B cell (primary cell): ENCODE measurements at regions not wholly inside any gene's neighbourhood (a gene's known extent, or its start where the extent isn't known, plus 50 kb on each side); places are given as distances from the start of the nearest gene placed in this dataset.
"Not testable (repeated sequence)": the region's sequence is repeated elsewhere in the genome, so short reads cannot be mapped to it uniquely, and the experiment has no call there.

Experiments used
- ATAC-seq: fragments of 200-7000 bp; cut with Tn5 transposase; one replicate; pipeline ENCODE4 v1.10.0; 2021; ENCODE audit warnings: low read depth, mild to moderate bottlenecking, moderate number of reproducible peaks, moderate library complexity
- CTCF ChIA-PET: fragments of 350-600 bp; sonication (Branson Sonifier 250); formaldehyde crosslinking; loops from one replicate; lab custom pipeline; 2021; ENCODE audit warnings: antibody characterized with exemption, inconsistent platforms; lab: Charles Lee
- POLR2A ChIA-PET: fragments of 350-600 bp; sonication (Branson Sonifier 250); formaldehyde crosslinking; loops from one replicate; lab custom pipeline; 2021; ENCODE audit warnings: antibody characterized with exemption; lab: Charles Lee
- DNase-seq: peaks from one replicate; pipeline ENCODE4 v3.0.0; 2013
- H2AFZ ChIP-seq: 2 replicates; pipeline ENCODE4 v1.6.1; 2012; ENCODE audit warnings: mild to moderate bottlenecking, low read depth, low read length; ENCODE audit not compliant: insufficient read depth, poor library complexity, severe bottlenecking
- H3K27ac ChIP-seq, 2 donors: 1 replicate in 1 of 2; 2 replicates in 1 of 2; pipeline ENCODE4 v1.5.1; 2012 to 2013; ENCODE audit warnings: low read length in 2 of 2, mild to moderate bottlenecking in 2 of 2, moderate library complexity in 1 of 2
- H3K27me3 ChIP-seq, 4 experiments: fragments of 200-600 bp in 1 of 4; sonication (generic) in 1 of 4; replicated peaks in 1 of 4; 1 replicate in 2 of 4; 2 replicates in 2 of 4; pipeline versions ENCODE4 v1.6.1 to v1.7.0; 2013 to 2016; ENCODE audit warnings: low read length in 3 of 4, mild to moderate bottlenecking in 2 of 4, mixed read lengths in 1 of 4, moderate library complexity in 1 of 4; ENCODE audit not compliant: insufficient read depth in 4 of 4, control insufficient read depth in 3 of 4; ENCODE audit errors: control extremely low read depth in 1 of 4
- H3K36me3 ChIP-seq, 2 experiments: replicated peaks in 1 of 2; 1 replicate in 1 of 2; 2 replicates in 1 of 2; pipeline versions ENCODE4 v1.6.1 to v1.7.1; 2013; ENCODE audit warnings: low read length in 1 of 2; ENCODE audit not compliant: insufficient read depth in 2 of 2, control insufficient read depth in 1 of 2; ENCODE audit errors: control extremely low read depth in 1 of 2, extremely low read depth in 1 of 2
- H3K4me1 ChIP-seq, 2 donors: fragments of 200-600 bp in 1 of 2; sonication (generic) in 1 of 2; 1 replicate in 1 of 2; 2 replicates in 1 of 2; pipeline versions ENCODE4 v1.5.1 to v1.6.1; 2013 to 2017; ENCODE audit warnings: low read length in 2 of 2; ENCODE audit not compliant: control insufficient read depth in 2 of 2, insufficient read depth in 2 of 2
- H3K4me2 ChIP-seq: replicated peaks from 2 replicates; pipeline ENCODE3; 2012; ENCODE audit warnings: mild to moderate bottlenecking, low read depth, low read length; ENCODE audit not compliant: poor library complexity, severe bottlenecking
- H3K4me3 ChIP-seq, 5 experiments: fragments of 200-600 bp in 1 of 5; sonication (generic) in 1 of 5; 1 replicate in 3 of 5; 2 replicates in 2 of 5; pipeline versions ENCODE4 v1.5.1 to v1.7.0; 2011 to 2016; ENCODE audit warnings: low read length in 4 of 5, mild to moderate bottlenecking in 4 of 5, low read depth in 2 of 5, control low read depth in 1 of 5, moderate library complexity in 1 of 5; ENCODE audit not compliant: insufficient read depth in 1 of 5; ENCODE audit errors: control extremely low read depth in 1 of 5, extremely low read depth in 1 of 5
- H3K79me2 ChIP-seq: fragments of 200-600 bp; sonication (generic); one replicate; pipeline ENCODE4 v1.6.0; 2016; ENCODE audit warnings: low read length; ENCODE audit not compliant: control insufficient read depth, insufficient read depth
- H3K9ac ChIP-seq: fragments of 200-600 bp; sonication (generic); 2 replicates; pipeline ENCODE4 v1.6.1; 2017; ENCODE audit warnings: mild to moderate bottlenecking, low read length, moderate library complexity
- H3K9me3 ChIP-seq, 3 donors: one replicate each; pipeline versions ENCODE4 v1.6.1 to v1.7.1; 2013; ENCODE audit warnings: low read length in 2 of 3; ENCODE audit not compliant: control insufficient read depth in 2 of 3, insufficient read depth in 1 of 3; ENCODE audit errors: control extremely low read depth in 1 of 3
- H4K20me1 ChIP-seq: 2 replicates; pipeline ENCODE4 v1.6.0; 2012; ENCODE audit warnings: mild to moderate bottlenecking, low read length; ENCODE audit not compliant: insufficient read depth, control insufficient read depth, poor library complexity, severe bottlenecking
- H3K27ac Mint-ChIP-seq: one replicate; pipeline ENCODE4 v1.8.0; 2021; ENCODE audit warnings: mixed read lengths
- H3K27me3 Mint-ChIP-seq: one replicate; pipeline ENCODE4 v1.8.0; 2021; ENCODE audit warnings: mixed read lengths
- H3K4me1 Mint-ChIP-seq: one replicate; pipeline ENCODE4 v1.8.0; 2021; ENCODE audit warnings: mixed read lengths
- H3K4me3 Mint-ChIP-seq: one replicate; pipeline ENCODE4 v1.8.0; 2021; ENCODE audit warnings: mixed read lengths
- H3K9me3 Mint-ChIP-seq: one replicate; pipeline ENCODE4 v1.8.0; 2022; ENCODE audit warnings: mixed read lengths; ENCODE audit not compliant: insufficient read depth
- EZH2 ChIP-seq: IDR thresholded peaks from 2 replicates; pipeline ENCODE4 v1.6.1; 2012; ENCODE audit warnings: borderline replicate concordance, low read depth, mild to moderate bottlenecking, moderate library complexity, low read length; ENCODE audit not compliant: insufficient read depth, poor library complexity, severe bottlenecking
- WGBS: methylation state at CpG from one replicate; pipeline ENCODE4 v1.1.5; 2013; ENCODE audit warnings: missing lambda C conversion rate; ENCODE audit not compliant: insufficient coverage; 5-methylcytosine and 5-hydroxymethylcytosine counted together
- intact Hi-C: fragments of 100-400 bp; cut with micrococcal nuclease; formaldehyde crosslinking; loops from one replicate; pipeline ENCODE4 v1.10.0; 2022
- TF ChIP-seq, protein P1 (sequence below): fragments of 200-600 bp; IDR thresholded peaks from one replicate; pipeline ENCODE4 v1.8.0; 2022; ENCODE audit warnings: antibody characterized with exemption, mild to moderate bottlenecking

DNA sequence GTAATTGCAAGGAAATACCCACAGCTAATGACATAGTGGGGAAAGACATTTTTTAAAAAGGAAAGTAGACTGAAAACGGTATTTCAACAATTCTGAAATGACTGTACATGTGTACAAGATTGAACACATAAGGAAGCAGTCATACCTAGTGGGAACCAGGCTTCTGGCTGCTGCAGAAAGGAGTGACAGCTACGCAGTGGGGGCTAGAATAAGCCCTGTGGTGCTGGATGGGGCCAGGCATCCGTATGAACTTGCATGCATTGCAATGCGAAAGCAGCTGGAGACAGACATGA, 54.9 kb upstream of the GPR31 start:
- Histone ChIP-seq H3K4me2 (no peak overlapping the region), H3K4me1 (no peaks in the 10 kb centered on the region), H3K27ac (no peak overlapping the region), H3K9ac (no peak overlapping the region), H4K20me1 (no peaks in the 10 kb centered on the region), H3K4me3 (no peak overlapping the region), H3K27me3 (peaks cover 0 to 4% (median 0%) of the 10 kb centered on the region in 4 experiments), H3K79me2 (no peaks in the 10 kb centered on the region), H2AFZ (no peak overlapping the region), H3K36me3 (no peaks in the 10 kb centered on the region), H3K9me3 (no peaks in the 10 kb centered on the region)
- DNase-seq, result no peak
- no peaks in the 10 kb centered on the region for H3K4me1 Mint-ChIP-seq
- H3K27ac Mint-ChIP-seq, result no peak overlapping the region
- H3K4me3 Mint-ChIP-seq, result no peak overlapping the region
- ATAC-seq, result no peak
- intact Hi-C loops, result no loop called here
- ChIA-PET POLR2A (no interaction called here), CTCF (no interaction called here)
- peaks cover 10% of the 10 kb centered on the region for H3K27me3 Mint-ChIP-seq
- H3K9me3 Mint-ChIP-seq, result no peaks in the 10 kb centered on the region
- 88% methylated on average over 3 of the region's 4 CpGs for WGBS
- no peak for TF ChIP-seq EZH2
- TF ChIP-seq, protein P1, sequence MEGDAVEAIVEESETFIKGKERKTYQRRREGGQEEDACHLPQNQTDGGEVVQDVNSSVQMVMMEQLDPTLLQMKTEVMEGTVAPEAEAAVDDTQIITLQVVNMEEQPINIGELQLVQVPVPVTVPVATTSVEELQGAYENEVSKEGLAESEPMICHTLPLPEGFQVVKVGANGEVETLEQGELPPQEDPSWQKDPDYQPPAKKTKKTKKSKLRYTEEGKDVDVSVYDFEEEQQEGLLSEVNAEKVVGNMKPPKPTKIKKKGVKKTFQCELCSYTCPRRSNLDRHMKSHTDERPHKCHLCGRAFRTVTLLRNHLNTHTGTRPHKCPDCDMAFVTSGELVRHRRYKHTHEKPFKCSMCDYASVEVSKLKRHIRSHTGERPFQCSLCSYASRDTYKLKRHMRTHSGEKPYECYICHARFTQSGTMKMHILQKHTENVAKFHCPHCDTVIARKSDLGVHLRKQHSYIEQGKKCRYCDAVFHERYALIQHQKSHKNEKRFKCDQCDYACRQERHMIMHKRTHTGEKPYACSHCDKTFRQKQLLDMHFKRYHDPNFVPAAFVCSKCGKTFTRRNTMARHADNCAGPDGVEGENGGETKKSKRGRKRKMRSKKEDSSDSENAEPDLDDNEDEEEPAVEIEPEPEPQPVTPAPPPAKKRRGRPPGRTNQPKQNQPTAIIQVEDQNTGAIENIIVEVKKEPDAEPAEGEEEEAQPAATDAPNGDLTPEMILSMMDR, result no peak

DNA sequence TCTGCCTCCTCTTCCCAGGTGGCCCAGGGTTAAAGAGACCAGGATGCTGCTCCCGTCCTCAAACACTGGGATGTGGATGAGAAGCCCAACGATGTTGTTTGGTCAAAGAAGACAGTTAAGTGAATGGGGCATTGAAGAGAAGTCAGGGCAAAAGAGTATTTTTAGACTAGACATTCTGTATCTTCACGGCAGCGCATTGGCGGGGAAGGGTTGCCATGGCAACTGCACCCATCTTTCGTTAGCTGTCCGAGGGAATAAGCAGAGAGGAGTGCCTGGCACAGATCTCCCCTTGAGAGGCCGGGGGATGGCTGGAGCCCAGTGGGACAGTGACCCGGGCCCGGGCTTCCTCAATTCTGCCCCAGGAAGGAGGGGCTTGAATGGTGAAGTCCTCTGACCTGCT, 56.4 kb upstream of the GPR31 start:
- no peaks in the 10 kb centered on the region for H3K36me3 ChIP-seq
- H3K9ac ChIP-seq, result no peak overlapping the region
- H3K27me3 ChIP-seq, result peaks cover 0 to 4% (median 0%) of the 10 kb centered on the region in 4 experiments
- no peaks in the 10 kb centered on the region for H4K20me1 ChIP-seq
- ATAC-seq (no peak), DNase-seq (no peak)
- CTCF ChIA-PET, result no interaction called here
- WGBS, result 68% methylated on average over 9 of the region's 10 CpGs
- no peak overlapping the region for H3K4me3 ChIP-seq
- POLR2A ChIA-PET, result no interaction called here
- intact Hi-C loops, result no loop called here
- no peaks in the 10 kb centered on the region for H3K4me1 ChIP-seq
- H2AFZ ChIP-seq, result no peak overlapping the region
- no peak for TF ChIP-seq EZH2
- TF ChIP-seq, protein P1, result no peak
- Mint-ChIP-seq H3K4me1 (no peaks in the 10 kb centered on the region), H3K27ac (no peak overlapping the region), H3K27me3 (peaks cover 10% of the 10 kb centered on the region), H3K9me3 (no peaks in the 10 kb centered on the region), H3K4me3 (no peak overlapping the region)
- H3K4me2 ChIP-seq, result no peak overlapping the region
- H3K79me2 ChIP-seq, result no peaks in the 10 kb centered on the region
- H3K9me3 ChIP-seq, result no peaks in the 10 kb centered on the region
- H3K27ac ChIP-seq, result no peak overlapping the region

DNA sequence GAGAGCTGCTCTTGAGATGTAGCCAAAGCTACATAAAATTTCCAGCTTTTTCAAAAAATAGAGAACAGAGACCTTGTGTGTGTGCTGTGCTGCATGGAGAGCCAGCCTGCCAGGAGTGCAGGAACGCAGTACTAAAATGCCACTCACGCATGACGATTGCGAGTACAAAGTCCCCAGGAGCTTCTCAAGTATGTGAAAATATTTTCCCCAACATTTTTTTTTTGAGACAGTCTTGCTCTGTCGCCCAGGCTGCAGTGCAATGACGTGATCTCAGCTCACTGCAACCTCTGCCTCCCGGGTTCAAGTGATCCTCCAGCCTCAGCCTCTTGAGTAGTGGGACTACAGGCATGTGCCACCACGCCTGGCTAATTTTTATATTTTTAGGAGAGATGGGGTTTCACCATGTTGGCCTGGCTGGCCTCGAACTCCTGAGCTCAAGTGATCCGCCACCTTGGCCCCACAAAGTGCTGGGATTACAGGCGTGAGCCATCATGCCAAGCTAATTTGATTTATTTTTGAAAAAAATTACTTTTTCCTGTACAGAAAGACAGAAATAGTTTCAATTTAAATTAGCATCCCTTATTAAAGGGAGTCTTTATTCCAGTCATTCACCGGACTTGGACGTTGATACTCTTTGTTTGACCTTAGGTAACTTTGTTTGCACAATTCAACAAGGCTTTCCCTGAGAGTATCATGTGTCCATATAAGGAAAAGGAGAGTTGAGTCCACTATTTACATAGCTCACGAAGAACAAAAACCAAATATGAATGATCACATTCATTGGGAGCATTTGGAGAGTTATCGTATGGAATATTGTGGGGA, 57.9 kb upstream of the GPR31 start:
- DNase-seq, ATAC-seq, H3K4me1 ChIP-seq, H3K9ac ChIP-seq, H3K4me1 Mint-ChIP-seq, H3K4me3 Mint-ChIP-seq, POLR2A ChIA-PET, H2AFZ ChIP-seq, H3K36me3 ChIP-seq, H3K4me3 ChIP-seq, H3K27ac ChIP-seq, H3K4me2 ChIP-seq, H3K9me3 Mint-ChIP-seq, H3K27me3 ChIP-seq, H3K27me3 Mint-ChIP-seq, H3K27ac Mint-ChIP-seq, H3K9me3 ChIP-seq, H4K20me1 ChIP-seq, H3K79me2 ChIP-seq: not testable (repeated sequence)
- intact Hi-C loops, result loop anchor here (5.0 kb wide), 1 partner anchor 682 kb away; no protein-coding TSS in a partner anchor
- 50% methylated on average over 7 of the region's 15 CpGs for WGBS
- CTCF ChIA-PET, result interaction anchor here (1.0 kb wide), 1 partner anchor 136 kb away, joined by 3 read pairs; no protein-coding TSS in a partner anchor
